Gastroesophageal sphincter (tissue), 4 donors: ENCODE measurements at regions not wholly inside any gene's neighbourhood (a gene's known extent, or its start where the extent isn't known, plus 50 kb on each side); places are given as distances from the start of the nearest gene placed in this dataset.

Experiments used
- ATAC-seq: fragments of 150-250 bp; one replicate; pipeline ENCODE4 v1.9.1; 2016; ENCODE audit warnings: mild to moderate bottlenecking, moderate library complexity
- H3K27ac ChIP-seq, 4 donors: fragments of 200-600 bp; sonication (generic) in 3 of 4; 1 replicate in 3 of 4; 2 replicates in 1 of 4; pipeline ENCODE4 v1.5.1; 2016 to 2019
- H3K27me3 ChIP-seq: fragments of 200-600 bp; sonication (generic); one replicate; pipeline ENCODE4 v1.5.1; 2019
- H3K36me3 ChIP-seq, 2 donors: fragments of 200-600 bp; sonication (generic); one replicate each; pipeline ENCODE4 v1.5.1; 2019; ENCODE audit warnings: control low read depth in 1 of 2
- H3K4me1 ChIP-seq, 3 donors: fragments of 200-600 bp; sonication (generic); 1 replicate in 2 of 3; 2 replicates in 1 of 3; pipeline ENCODE4 v1.5.1; 2016 to 2019; ENCODE audit warnings: control low read depth in 2 of 3
- H3K4me3 ChIP-seq, 2 donors: fragments of 200-600 bp; sonication (generic); one replicate each; pipeline ENCODE4 v1.5.1; 2019; ENCODE audit warnings: mild to moderate bottlenecking in 1 of 2, moderate library complexity in 1 of 2
- H3K9me3 ChIP-seq, 3 donors: fragments of 200-600 bp; sonication (generic); one replicate each; pipeline ENCODE4 v1.5.1; 2017 to 2019; ENCODE audit warnings: control low read depth in 2 of 3
- CTCF ChIP-seq, 4 experiments: fragments of 200-600 bp in 2 of 4; fragments of 450-650 bp in 2 of 4; sonication (generic) in 1 of 4; IDR thresholded peaks; one replicate each; pipeline ENCODE4 v1.5.1; 2017 to 2019; ENCODE audit warnings: antibody characterized with exemption in 4 of 4, mild to moderate bottlenecking in 2 of 4, moderate library complexity in 2 of 4
- EP300 ChIP-seq: sonication (generic); formaldehyde crosslinking; IDR thresholded peaks from one replicate; pipeline ENCODE4 v1.6.1; 2017; ENCODE audit warnings: antibody characterized with exemption, mild to moderate bottlenecking
- POLR2A ChIP-seq, 2 donors: fragments of 450-650 bp; IDR thresholded peaks; one replicate each; pipeline ENCODE4 v1.6.1; 2017; ENCODE audit warnings: antibody characterized with exemption in 2 of 2, mild to moderate bottlenecking in 2 of 2, moderate library complexity in 1 of 2
- POLR2AphosphoS5 ChIP-seq: sonication (generic); formaldehyde crosslinking; IDR thresholded peaks from one replicate; pipeline ENCODE4 v1.6.1; 2017; ENCODE audit warnings: antibody characterized with exemption
- WGBS, 2 donors: methylation state at CpG; one replicate each; pipeline ENCODE4 v1.1.5; 2018; ENCODE audit warnings: low coverage in 1 of 2; 5-methylcytosine and 5-hydroxymethylcytosine counted together

- WGBS, 2 donors, result 96 to 100% methylated on average over 1 to 2 of the region's 2 CpGs
Observed at GRCh38 chr4:124505211-124505610, 207.3 kb downstream of the ANKRD50 start.

DNA sequence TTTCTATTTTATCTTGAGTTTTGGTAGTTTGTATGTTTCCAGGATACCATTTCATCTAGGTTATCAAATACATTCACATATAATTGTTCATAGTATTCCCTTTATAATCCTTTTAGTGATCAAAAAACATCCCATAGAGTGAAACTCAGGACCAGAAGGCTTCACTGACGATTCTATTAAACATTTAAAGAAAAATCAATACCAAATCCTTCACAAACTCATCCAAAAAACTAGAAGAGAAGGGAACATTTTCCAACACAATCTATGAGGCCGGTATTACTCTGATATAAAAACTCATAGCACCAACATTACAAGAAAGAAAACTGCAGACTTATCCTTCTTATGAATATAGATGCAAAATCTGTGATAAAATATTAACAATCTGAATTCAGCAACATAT lies 203.4 kb downstream of the ANKRD50 start:
- Histone ChIP-seq H3K27ac (no peak overlapping the region), H3K9me3 (no peaks in the 10 kb centered on the region), H3K36me3 (no peaks in the 10 kb centered on the region), H3K4me3 (no peak overlapping the region), H3K27me3 (no peaks in the 10 kb centered on the region), H3K4me1 (no peaks in the 10 kb centered on the region)
- no peak for TF ChIP-seq POLR2AphosphoS5
- TF ChIP-seq EP300, result no peak
- TF ChIP-seq POLR2A (IDR thresholded peaks at IDR 0.05), result no peak
- TF ChIP-seq CTCF (IDR thresholded peaks at IDR 0.05), result no peak
- WGBS, 2 donors, result 95 to 100% methylated on average over 2 of the region's 2 CpGs
- no peak for ATAC-seq

More at GRCh38 chr4:124505211-124505610, 207.3 kb downstream of the ANKRD50 start:
- Histone ChIP-seq H3K36me3 (no peaks in the 10 kb centered on the region), H3K27ac (no peak overlapping the region), H3K4me3 (no peak overlapping the region), H3K27me3 (no peaks in the 10 kb centered on the region), H3K9me3 (no peaks in the 10 kb centered on the region), H3K4me1 (no peaks in the 10 kb centered on the region)
- TF ChIP-seq POLR2AphosphoS5 (no peak), CTCF (IDR thresholded peaks at IDR 0.05) (no peak), EP300 (no peak), POLR2A (IDR thresholded peaks at IDR 0.05) (no peak)
- no peak for ATAC-seq

DNA sequence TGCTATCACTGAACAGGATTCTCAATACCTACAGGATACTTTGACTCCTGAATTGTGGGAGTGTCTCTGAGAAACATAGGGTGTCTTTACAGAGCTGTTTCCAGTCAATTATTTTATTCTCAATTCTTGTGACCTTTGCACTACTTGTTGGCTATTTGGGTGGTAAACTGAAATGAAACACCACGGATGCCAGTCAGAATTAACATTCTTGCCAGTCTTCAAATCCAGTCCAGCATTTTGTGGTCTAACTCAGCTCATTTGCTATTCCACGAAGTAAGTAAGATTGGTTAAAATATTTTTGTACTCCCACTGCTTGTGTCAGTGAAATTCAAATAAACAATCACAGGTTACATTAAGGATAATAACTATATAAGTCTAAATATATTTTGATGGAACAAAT lies 197.9 kb downstream of the ANKRD50 start:
- no peaks in the 10 kb centered on the region for H3K9me3 ChIP-seq
- TF ChIP-seq POLR2AphosphoS5 (no peak), CTCF (IDR thresholded peaks at IDR 0.05) (no peak), POLR2A (IDR thresholded peaks at IDR 0.05) (no peak), EP300 (no peak)
- no peaks in the 10 kb centered on the region for H3K4me1 ChIP-seq
- ATAC-seq, result no peak
- H3K27me3 ChIP-seq, result no peaks in the 10 kb centered on the region
- 60 to 83% methylated on average over 1 to 2 of the region's 2 CpGs for WGBS, 2 donors
- no peaks in the 10 kb centered on the region for H3K36me3 ChIP-seq
- H3K4me3 ChIP-seq, result no peak overlapping the region
- no peak overlapping the region for H3K27ac ChIP-seq

DNA sequence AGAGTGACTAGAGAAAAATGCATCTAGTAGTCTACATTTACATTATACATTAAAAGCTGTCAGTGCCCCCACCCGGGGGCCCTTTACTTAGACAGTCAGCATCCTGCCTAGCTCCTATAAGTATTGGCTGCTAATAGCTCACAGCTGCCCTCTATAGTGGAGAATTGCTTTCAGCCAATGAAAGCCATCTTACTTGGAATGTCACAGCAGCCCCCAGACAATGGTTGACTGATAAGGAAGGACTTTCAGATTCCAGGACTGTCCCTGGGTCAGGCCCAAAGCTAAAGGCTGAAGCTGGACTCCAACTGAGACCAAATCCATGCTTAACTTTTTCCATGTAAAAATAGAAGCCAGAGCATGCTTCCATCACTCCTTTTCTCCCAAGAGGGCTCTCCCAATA lies 196.9 kb downstream of the ANKRD50 start:
- TF ChIP-seq POLR2A (IDR thresholded peaks at IDR 0.05) (no peak), EP300 (no peak), POLR2AphosphoS5 (no peak), CTCF (IDR thresholded peaks at IDR 0.05) (no peak)
- Histone ChIP-seq H3K4me1 (no peaks in the 10 kb centered on the region), H3K4me3 (no peak overlapping the region), H3K9me3 (no peaks in the 10 kb centered on the region), H3K36me3 (no peaks in the 10 kb centered on the region), H3K27me3 (no peaks in the 10 kb centered on the region), H3K27ac (no peak overlapping the region)
- 82 to 86% methylated on average over 1 of the region's 1 CpG for WGBS, 2 donors
- ATAC-seq, result no peak

- ATAC-seq, result no peak
- 100% methylated on average over 1 of the region's 1 CpG for WGBS, 2 donors
- no peaks in the 10 kb centered on the region for H3K27me3 ChIP-seq
Observed at GRCh38 chr4:124519196-124519595, 193.3 kb downstream of the ANKRD50 start.

More at GRCh38 chr4:124519196-124519595, 193.3 kb downstream of the ANKRD50 start:
- H3K4me1 ChIP-seq, result no peaks in the 10 kb centered on the region
- no peak overlapping the region for H3K4me3 ChIP-seq
- no peak for TF ChIP-seq POLR2AphosphoS5
- no peak for TF ChIP-seq EP300
- TF ChIP-seq CTCF (IDR thresholded peaks at IDR 0.05), result no peak
- TF ChIP-seq POLR2A (IDR thresholded peaks at IDR 0.05), result no peak
- H3K36me3 ChIP-seq, result no peaks in the 10 kb centered on the region
- H3K9me3 ChIP-seq, result no peaks in the 10 kb centered on the region
- no peak overlapping the region for H3K27ac ChIP-seq
